ENCODE measurements at regions not wholly inside any gene's neighbourhood (a gene's known extent, or its start where the extent isn't known, plus 50 kb on each side); places are given as distances from the start of the nearest gene placed in this dataset.
"Not testable (repeated sequence)": the region's sequence is repeated elsewhere in the genome, so short reads cannot be mapped to it uniquely, and the experiment has no call there.

- ATAC-seq, result no peak
Measured at GRCh38 chr3:170701696-170702678, 116.1 kb upstream of the SLC7A14 start.

- no peak for ATAC-seq
Measured at GRCh38 chr3:170700054-170700404, 114.2 kb upstream of the SLC7A14 start.

GRCh38 chr3:170699158-170700053, 113.5 kb upstream of the SLC7A14 start:
- no peak for ATAC-seq

GRCh38 chr3:170697908-170698307, 112.0 kb upstream of the SLC7A14 start:
- ATAC-seq, result no peak

GRCh38 chr3:170697131-170697530, 111.3 kb upstream of the SLC7A14 start:
- no peak for ATAC-seq

- ATAC-seq, result no peak
Measured at GRCh38 chr3:170695486-170696064, 109.7 kb upstream of the SLC7A14 start.

- ATAC-seq, result peak; percentile 80
Measured at GRCh38 chr3:170692720-170693119, 106.8 kb upstream of the SLC7A14 start.

- no peak for ATAC-seq
Measured at GRCh38 chr3:170690661-170690981, 104.7 kb upstream of the SLC7A14 start.

GRCh38 chr3:170689893-170690660, 104.2 kb upstream of the SLC7A14 start:
- no peak for ATAC-seq

GRCh38 chr3:170689296-170689829, 103.5 kb upstream of the SLC7A14 start:
- peak; percentile 95 for ATAC-seq

GRCh38 chr3:170688222-170688621, 102.3 kb upstream of the SLC7A14 start:
- not testable (repeated sequence) for ATAC-seq

GRCh38 chr3:170680593-170680992, 94.7 kb upstream of the SLC7A14 start:
- no peak for ATAC-seq

- no peak for ATAC-seq
Measured at GRCh38 chr3:170679190-170679589, 93.3 kb upstream of the SLC7A14 start.

- no peak for ATAC-seq
Measured at GRCh38 chr3:170670504-170670903, 84.6 kb upstream of the SLC7A14 start.

- not testable (repeated sequence) for ATAC-seq
Measured at GRCh38 chr3:170662986-170663385, 77.1 kb upstream of the SLC7A14 start.

- ATAC-seq, result peak; percentile 11
Measured at GRCh38 chr3:170660139-170660538, 74.3 kb upstream of the SLC7A14 start.

- no peak for ATAC-seq
Measured at GRCh38 chr3:170657312-170657711, 71.4 kb upstream of the SLC7A14 start.

GRCh38 chr3:170656284-170656683, 70.4 kb upstream of the SLC7A14 start:
- ATAC-seq, result no peak

- no peak for ATAC-seq
Measured at GRCh38 chr3:170653801-170654200, 67.9 kb upstream of the SLC7A14 start.

GRCh38 chr3:170651260-170651845, 65.5 kb upstream of the SLC7A14 start:
- no peak for ATAC-seq

- not testable (repeated sequence) for ATAC-seq
Measured at GRCh38 chr3:170650557-170650956, 64.7 kb upstream of the SLC7A14 start.

GRCh38 chr3:170644711-170645110, 58.8 kb upstream of the SLC7A14 start:
- no peak for ATAC-seq
